Psoas muscle (tissue), 7 donors: ENCODE measurements at regions not wholly inside any gene's neighbourhood (a gene's known extent, or its start where the extent isn't known, plus 50 kb on each side); places are given as distances from the start of the nearest gene placed in this dataset.

Experiments used
- ATAC-seq, 4 donors: fragments of 200-7000 bp; cut with Tn5 transposase; one replicate each; pipeline ENCODE4 v1.9.1; 2020; ENCODE audit warnings: moderate library complexity in 3 of 4, mild to moderate bottlenecking in 2 of 4
- DNase-seq, 2 donors: peaks; one replicate each; pipeline ENCODE4 v3.0.0-alpha.2; 2020
- H3K27ac ChIP-seq: fragments of 200-600 bp; one replicate; pipeline ENCODE4 v1.8.0; 2022
- H3K27me3 ChIP-seq, 3 donors: fragments of 200-600 bp in 1 of 3; one replicate each; pipeline versions ENCODE4 v1.6.1 to v1.8.0; 2013 to 2022; ENCODE audit warnings: low read length in 2 of 3, mild to moderate bottlenecking in 2 of 3, moderate library complexity in 1 of 3; ENCODE audit not compliant: insufficient read depth in 3 of 3
- H3K36me3 ChIP-seq, 2 donors: fragments of 200-600 bp in 1 of 2; one replicate each; pipeline versions ENCODE4 v1.6.1 to v1.8.0; 2013 to 2022; ENCODE audit warnings: low read depth in 1 of 2, mild to moderate bottlenecking in 1 of 2, moderate library complexity in 1 of 2; ENCODE audit not compliant: insufficient read depth in 1 of 2
- H3K4me1 ChIP-seq: fragments of 200-600 bp; one replicate; pipeline ENCODE4 v1.8.0; 2022
- H3K4me3 ChIP-seq: fragments of 200-600 bp; one replicate; pipeline ENCODE4 v1.8.0; 2022; ENCODE audit warnings: mild to moderate bottlenecking
- H3K9me3 ChIP-seq: fragments of 200-600 bp; one replicate; pipeline ENCODE4 v1.8.0; 2022
- WGBS, 3 donors: extraction: QIAGEN DNeasy Blood & Tissue Kit; methylation state at CpG; one replicate each; pipeline versions ENCODE4 v1.1.6 to v1.1.7; 2013; 5-methylcytosine and 5-hydroxymethylcytosine counted together
- intact Hi-C, 2 donors: fragments of 100-400 bp; cut with DNase I; formaldehyde crosslinking; loops; one replicate each; pipeline versions ENCODE4 v1.11.0 to v1.14.2; 2022
- TF ChIP-seq, protein P1 (sequence below): fragments of 200-600 bp; IDR thresholded peaks from one replicate; pipeline ENCODE4 v1.8.0; 2022; ENCODE audit warnings: antibody characterized with exemption
- donor health status: healthy with polysubstance abuse.
- donor health status: DM: no; HTN: no; CAD: no; lungs with moderate emphysema.
- donor health status: Bipolar disorder and iron deficiency.
- donor health status: healthy.
- donor health status: DM: yes; HTN: yes; CAD: no.
- donor health status: DM: no; HTN: no; CAD: no.
- donor health status: DM: yes; HTN: yes; CAD: no.

DNA sequence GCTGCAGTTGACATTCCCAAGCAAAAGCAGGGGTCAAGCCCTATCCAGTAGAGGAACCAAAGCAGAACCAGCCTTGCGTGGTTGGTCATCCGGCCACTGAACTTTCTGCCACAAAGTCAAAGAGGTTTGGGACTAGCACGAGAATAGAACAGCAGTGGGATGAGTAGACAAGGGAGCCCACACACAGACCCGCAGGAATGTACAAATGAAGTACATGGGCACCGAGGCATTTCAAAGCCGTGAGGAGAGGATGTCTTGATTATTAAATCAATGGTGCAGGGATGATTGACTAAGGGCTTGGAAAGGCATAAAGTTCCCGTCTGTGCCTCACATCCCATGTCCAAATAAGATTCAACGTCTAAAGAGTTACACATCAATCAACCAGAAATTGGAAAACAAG is 81.8 kb upstream of the TBC1D3K start:
- Histone ChIP-seq H3K4me1 (no peaks in the 10 kb centered on the region), H3K27ac (no peak overlapping the region), H3K4me3 (no peak overlapping the region), H3K9me3 (no peaks in the 10 kb centered on the region), H3K36me3 (no peaks in the 10 kb centered on the region), H3K27me3 (peaks cover 0 to 11% (median 8%) of the 10 kb centered on the region in 3 donors)
- WGBS, 3 donors: 85 to 88% (median 87%) methylated on average over 8 of the region's 8 CpGs
- no peak for DNase-seq
- intact Hi-C loops: no loop called here
- TF ChIP-seq, protein P1, sequence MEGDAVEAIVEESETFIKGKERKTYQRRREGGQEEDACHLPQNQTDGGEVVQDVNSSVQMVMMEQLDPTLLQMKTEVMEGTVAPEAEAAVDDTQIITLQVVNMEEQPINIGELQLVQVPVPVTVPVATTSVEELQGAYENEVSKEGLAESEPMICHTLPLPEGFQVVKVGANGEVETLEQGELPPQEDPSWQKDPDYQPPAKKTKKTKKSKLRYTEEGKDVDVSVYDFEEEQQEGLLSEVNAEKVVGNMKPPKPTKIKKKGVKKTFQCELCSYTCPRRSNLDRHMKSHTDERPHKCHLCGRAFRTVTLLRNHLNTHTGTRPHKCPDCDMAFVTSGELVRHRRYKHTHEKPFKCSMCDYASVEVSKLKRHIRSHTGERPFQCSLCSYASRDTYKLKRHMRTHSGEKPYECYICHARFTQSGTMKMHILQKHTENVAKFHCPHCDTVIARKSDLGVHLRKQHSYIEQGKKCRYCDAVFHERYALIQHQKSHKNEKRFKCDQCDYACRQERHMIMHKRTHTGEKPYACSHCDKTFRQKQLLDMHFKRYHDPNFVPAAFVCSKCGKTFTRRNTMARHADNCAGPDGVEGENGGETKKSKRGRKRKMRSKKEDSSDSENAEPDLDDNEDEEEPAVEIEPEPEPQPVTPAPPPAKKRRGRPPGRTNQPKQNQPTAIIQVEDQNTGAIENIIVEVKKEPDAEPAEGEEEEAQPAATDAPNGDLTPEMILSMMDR: no peak
- no peak for ATAC-seq

DNA sequence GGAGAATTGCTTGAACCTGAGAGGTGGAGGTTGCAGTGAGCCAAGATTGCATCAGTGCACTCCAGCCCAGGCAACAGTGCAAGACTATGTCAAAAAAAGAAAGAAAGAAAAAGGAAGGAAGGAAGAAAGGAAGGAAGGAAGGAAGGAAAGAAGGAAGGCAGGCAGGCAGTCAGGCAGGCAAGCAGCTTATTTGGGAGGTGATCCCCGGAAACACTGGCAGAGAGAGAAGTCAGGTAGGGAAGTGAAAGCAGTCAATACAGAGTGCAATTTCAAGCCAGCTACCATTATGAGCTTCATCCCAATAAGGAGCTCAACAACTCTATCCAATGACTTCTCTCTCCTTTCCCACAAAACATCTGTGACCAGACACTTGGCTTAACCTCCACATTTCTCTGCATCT is 83.0 kb upstream of the TBC1D3K start:
- Histone ChIP-seq H3K4me1 (no peaks in the 10 kb centered on the region), H3K4me3 (no peak overlapping the region), H3K9me3 (no peaks in the 10 kb centered on the region), H3K36me3 (no peaks in the 10 kb centered on the region), H3K27me3 (peaks cover 0 to 18% (median 8%) of the 10 kb centered on the region in 3 donors), H3K27ac (no peak overlapping the region)
- ATAC-seq (no peak), DNase-seq (no peak)
- 66 to 79% (median 70%) methylated on average over 1 of the region's 1 CpG for WGBS, 3 donors
- TF ChIP-seq, protein P1: no peak
- intact Hi-C loops: no loop called here

DNA sequence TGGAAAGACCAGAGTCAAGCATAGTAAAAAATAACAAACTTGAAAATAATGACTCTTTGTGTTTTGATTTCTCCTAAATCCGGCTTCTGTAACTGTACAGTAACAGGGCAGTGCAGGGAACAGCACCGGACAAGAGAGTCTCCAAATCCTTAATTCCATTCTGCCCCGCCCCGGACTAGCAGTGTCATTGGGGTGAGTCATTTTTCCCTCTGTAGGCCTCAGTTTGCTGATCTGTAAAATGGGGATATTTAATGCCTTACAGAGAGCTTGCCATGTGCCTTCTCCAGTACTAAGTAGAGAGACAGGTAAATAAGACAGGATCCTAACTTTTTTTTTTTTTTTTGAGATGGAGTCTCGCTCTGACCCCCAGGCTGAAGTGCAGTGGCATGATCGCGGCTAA is 83.6 kb upstream of the TBC1D3K start:
- no peaks in the 10 kb centered on the region for H3K9me3 ChIP-seq
- H3K4me3 ChIP-seq: no peak overlapping the region
- no peak for ATAC-seq
- no peaks in the 10 kb centered on the region for H3K4me1 ChIP-seq
- H3K27me3 ChIP-seq: peaks cover 0 to 20% (median 8%) of the 10 kb centered on the region in 3 donors
- intact Hi-C loops: no loop called here
- H3K36me3 ChIP-seq: no peaks in the 10 kb centered on the region
- DNase-seq: no peak
- no peak overlapping the region for H3K27ac ChIP-seq
- WGBS, 3 donors: 91 to 93% (median 92%) methylated on average over 6 to 7 of the region's 7 CpGs
- TF ChIP-seq, protein P1: no peak

DNA sequence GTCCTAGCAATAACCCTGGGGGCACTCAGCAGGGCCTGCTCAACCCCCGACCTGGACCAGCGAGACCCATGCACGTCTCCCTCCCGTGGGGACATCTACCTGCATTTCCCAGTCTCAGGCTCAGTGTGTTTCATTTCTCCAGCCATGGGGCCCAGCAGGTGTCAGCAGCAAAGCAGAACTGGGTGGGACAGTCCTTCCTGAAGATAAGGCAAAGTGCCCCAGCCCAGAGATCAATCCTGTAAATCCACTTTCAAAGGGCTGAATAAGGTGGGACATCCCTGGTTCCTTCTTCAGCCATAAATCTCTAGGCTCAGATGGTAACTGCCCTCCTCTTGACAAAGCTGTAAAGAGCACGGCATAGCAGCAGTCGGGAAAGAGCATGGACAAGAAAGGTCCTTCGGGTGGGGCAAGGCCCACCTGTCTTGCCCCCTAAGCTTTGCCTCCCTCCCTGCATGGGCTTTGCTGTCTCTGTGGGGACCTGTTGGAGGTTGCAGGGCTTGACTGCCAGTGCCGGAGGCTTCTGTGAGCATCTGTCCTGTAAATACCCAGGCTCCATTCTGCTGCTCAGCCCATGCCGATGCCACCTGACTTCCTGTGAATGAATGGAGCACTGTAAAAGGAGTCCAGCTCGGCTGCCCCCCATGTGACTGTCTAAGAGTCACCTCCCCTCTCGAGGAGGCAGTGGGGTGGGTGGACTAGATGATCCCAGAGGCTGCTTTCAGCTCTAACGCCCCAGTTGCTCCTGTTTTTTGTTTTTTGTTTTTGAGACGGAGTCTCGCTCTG is 84.8 kb upstream of the TBC1D3K start:
- Histone ChIP-seq H3K9me3 (no peaks in the 10 kb centered on the region), H3K4me1 (no peaks in the 10 kb centered on the region), H3K27me3 (peaks cover 0 to 17% (median 7%) of the 10 kb centered on the region in 3 donors), H3K27ac (no peak overlapping the region), H3K4me3 (no peak overlapping the region), H3K36me3 (no peaks in the 10 kb centered on the region)
- ATAC-seq (no peak), DNase-seq (no peak)
- WGBS, 3 donors: 72 to 77% (median 74%) methylated on average over 14 of the region's 14 CpGs
- TF ChIP-seq, protein P1: no peak
- intact Hi-C loops: no loop called here

DNA sequence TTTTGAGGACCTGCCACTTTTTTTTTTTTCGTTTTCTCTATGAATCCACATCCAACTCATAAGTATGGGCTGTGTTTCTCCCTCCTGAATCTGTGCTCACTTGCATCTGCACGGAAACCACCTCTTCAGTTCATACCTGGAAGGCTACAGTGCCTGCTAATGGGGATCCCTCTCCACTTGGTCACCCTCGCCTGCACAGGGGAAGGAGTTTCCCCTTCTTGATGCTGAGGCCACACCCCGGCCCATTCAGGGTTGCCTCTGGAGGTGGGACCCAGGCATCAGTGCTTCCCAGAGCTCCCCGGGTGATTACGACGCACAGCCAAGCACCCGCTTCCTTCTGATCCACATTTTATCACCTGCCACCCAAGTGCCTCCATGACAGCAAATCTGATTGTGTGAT is 85.9 kb upstream of the TBC1D3K start:
- ATAC-seq (no peak), DNase-seq (no peak)
- no peak overlapping the region for H3K27ac ChIP-seq
- peaks cover 0 to 9% (median 3%) of the 10 kb centered on the region in 3 donors for H3K27me3 ChIP-seq
- TF ChIP-seq, protein P1: no peak
- no peak overlapping the region for H3K4me3 ChIP-seq
- intact Hi-C loops: no loop called here
- no peaks in the 10 kb centered on the region for H3K9me3 ChIP-seq
- H3K4me1 ChIP-seq: no peaks in the 10 kb centered on the region
- no peaks in the 10 kb centered on the region for H3K36me3 ChIP-seq
- WGBS, 3 donors: 82% methylated on average over 8 of the region's 8 CpGs
